ENCODE measurements at regions not wholly inside any gene's neighbourhood (a gene's known extent, or its start where the extent isn't known, plus 50 kb on each side); places are given as distances from the start of the nearest gene placed in this dataset.

- no peak for TF ChIP-seq EZH2phosphoT487 (IDR thresholded peaks at IDR 0.05; ENCODE audit: borderline replicate concordance, low read length)
- no peak for TF ChIP-seq CTCF (IDR thresholded peaks at IDR 0.05; ENCODE audit: low read depth, low read length, poor library complexity, severe bottlenecking)
- H3F3A ChIP-seq (ENCODE audit: control insufficient read depth, insufficient read depth) = no peaks in the 10 kb centered on the region
- H3K4me2 ChIP-seq (ENCODE audit: low read length) = no peak overlapping the region
- no peaks in the 10 kb centered on the region for H3K9me2 ChIP-seq (replicated peaks; ENCODE audit: control insufficient read depth, low read length)
- H3K27ac ChIP-seq (ENCODE audit: low read depth, low read length) = no peak overlapping the region
- no peaks in the 10 kb centered on the region for H3K9me3 ChIP-seq (ENCODE audit: control insufficient read depth, insufficient read depth, low read length)
- H3K36me3 ChIP-seq (ENCODE audit: control insufficient read depth, low read length) = no peaks in the 10 kb centered on the region
- no peaks in the 10 kb centered on the region for H3K79me2 ChIP-seq (ENCODE audit: control insufficient read depth, low read length)
- no peak overlapping the region for H3K4me3 ChIP-seq (ENCODE audit: low read length)
- H4K20me1 ChIP-seq (ENCODE audit: control insufficient read depth, insufficient read depth, low read depth, low read length) = no peaks in the 10 kb centered on the region
- no peaks in the 10 kb centered on the region for H3K27me3 ChIP-seq (ENCODE audit: control insufficient read depth, low read length)
- H3K4me1 ChIP-seq (ENCODE audit: control insufficient read depth, low read length) = no peaks in the 10 kb centered on the region
These were observed 381.1 kb downstream of the RASEF start for GRCh38 chr9:82681809-82682208.

- H3F3A ChIP-seq (ENCODE audit: control insufficient read depth, insufficient read depth) = no peaks in the 10 kb centered on the region
- TF ChIP-seq EZH2phosphoT487 (IDR thresholded peaks at IDR 0.05; ENCODE audit: borderline replicate concordance, low read length) = no peak
- TF ChIP-seq CTCF (IDR thresholded peaks at IDR 0.05; ENCODE audit: low read depth, low read length, poor library complexity, severe bottlenecking) = no peak
- H3K27ac ChIP-seq (ENCODE audit: low read depth, low read length) = no peak overlapping the region
These were observed 380.5 kb downstream of the RASEF start for GRCh38 chr9:82682431-82682830.

GRCh38 chr9:82695704-82696103, 367.2 kb downstream of the RASEF start:
- Histone ChIP-seq H3F3A (ENCODE audit: control insufficient read depth, insufficient read depth) (no peaks in the 10 kb centered on the region), H3K79me2 (ENCODE audit: control insufficient read depth, low read length) (no peaks in the 10 kb centered on the region), H3K4me2 (ENCODE audit: low read length) (no peak overlapping the region), H3K9me3 (ENCODE audit: control insufficient read depth, insufficient read depth, low read length) (peaks cover 4% of the 10 kb centered on the region; the same call in 1 of the 2 replicates), H3K4me1 (ENCODE audit: control insufficient read depth, low read length) (no peaks in the 10 kb centered on the region), H3K4me3 (ENCODE audit: low read length) (no peak overlapping the region), H4K20me1 (ENCODE audit: control insufficient read depth, insufficient read depth, low read depth, low read length) (no peaks in the 10 kb centered on the region), H3K27ac (ENCODE audit: low read depth, low read length) (no peak overlapping the region), H3K36me3 (ENCODE audit: control insufficient read depth, low read length) (no peaks in the 10 kb centered on the region), H3K9me2 (replicated peaks; ENCODE audit: control insufficient read depth, low read length) (no peaks in the 10 kb centered on the region), H3K27me3 (ENCODE audit: control insufficient read depth, low read length) (no peaks in the 10 kb centered on the region)
- TF ChIP-seq CTCF (IDR thresholded peaks at IDR 0.05; ENCODE audit: low read depth, low read length, poor library complexity, severe bottlenecking) = no peak
- TF ChIP-seq EZH2phosphoT487 (IDR thresholded peaks at IDR 0.05; ENCODE audit: borderline replicate concordance, low read length) = no peak

More at GRCh38 chr9:82682431-82682830, 380.5 kb downstream of the RASEF start:
- Histone ChIP-seq H4K20me1 (ENCODE audit: control insufficient read depth, insufficient read depth, low read depth, low read length) (no peaks in the 10 kb centered on the region), H3K9me3 (ENCODE audit: control insufficient read depth, insufficient read depth, low read length) (no peaks in the 10 kb centered on the region), H3K36me3 (ENCODE audit: control insufficient read depth, low read length) (no peaks in the 10 kb centered on the region), H3K79me2 (ENCODE audit: control insufficient read depth, low read length) (no peaks in the 10 kb centered on the region), H3K9me2 (replicated peaks; ENCODE audit: control insufficient read depth, low read length) (no peaks in the 10 kb centered on the region), H3K27me3 (ENCODE audit: control insufficient read depth, low read length) (no peaks in the 10 kb centered on the region), H3K4me2 (ENCODE audit: low read length) (no peak overlapping the region), H3K4me1 (ENCODE audit: control insufficient read depth, low read length) (no peaks in the 10 kb centered on the region), H3K4me3 (ENCODE audit: low read length) (no peak overlapping the region)

- no peaks in the 10 kb centered on the region for H3K4me1 ChIP-seq (ENCODE audit: control insufficient read depth, low read length)
- H3K27ac ChIP-seq (ENCODE audit: low read depth, low read length) = no peak overlapping the region
- H3K79me2 ChIP-seq (ENCODE audit: control insufficient read depth, low read length) = no peaks in the 10 kb centered on the region
- H3F3A ChIP-seq (ENCODE audit: control insufficient read depth, insufficient read depth) = no peaks in the 10 kb centered on the region
- H3K4me3 ChIP-seq (ENCODE audit: low read length) = no peak overlapping the region
- no peaks in the 10 kb centered on the region for H3K27me3 ChIP-seq (ENCODE audit: control insufficient read depth, low read length)
- no peaks in the 10 kb centered on the region for H3K9me2 ChIP-seq (replicated peaks; ENCODE audit: control insufficient read depth, low read length)
- H3K4me2 ChIP-seq (ENCODE audit: low read length) = no peak overlapping the region
- no peaks in the 10 kb centered on the region for H4K20me1 ChIP-seq (ENCODE audit: control insufficient read depth, insufficient read depth, low read depth, low read length)
- H3K9me3 ChIP-seq (ENCODE audit: control insufficient read depth, insufficient read depth, low read length) = no peaks in the 10 kb centered on the region
- no peaks in the 10 kb centered on the region for H3K36me3 ChIP-seq (ENCODE audit: control insufficient read depth, low read length)
- TF ChIP-seq CTCF (IDR thresholded peaks at IDR 0.05; ENCODE audit: low read depth, low read length, poor library complexity, severe bottlenecking) (no peak), EZH2phosphoT487 (IDR thresholded peaks at IDR 0.05; ENCODE audit: borderline replicate concordance, low read length) (no peak)
These were observed 356.2 kb downstream of the RASEF start for GRCh38 chr9:82706786-82707185.

All from DOHH2 (cell line).